ENCODE measurements at regions not wholly inside any gene's neighbourhood (a gene's known extent, or its start where the extent isn't known, plus 50 kb on each side); places are given as distances from the start of the nearest gene placed in this dataset.
"Not testable (repeated sequence)": the region's sequence is repeated elsewhere in the genome, so short reads cannot be mapped to it uniquely, and the experiment has no call there.

DNA sequence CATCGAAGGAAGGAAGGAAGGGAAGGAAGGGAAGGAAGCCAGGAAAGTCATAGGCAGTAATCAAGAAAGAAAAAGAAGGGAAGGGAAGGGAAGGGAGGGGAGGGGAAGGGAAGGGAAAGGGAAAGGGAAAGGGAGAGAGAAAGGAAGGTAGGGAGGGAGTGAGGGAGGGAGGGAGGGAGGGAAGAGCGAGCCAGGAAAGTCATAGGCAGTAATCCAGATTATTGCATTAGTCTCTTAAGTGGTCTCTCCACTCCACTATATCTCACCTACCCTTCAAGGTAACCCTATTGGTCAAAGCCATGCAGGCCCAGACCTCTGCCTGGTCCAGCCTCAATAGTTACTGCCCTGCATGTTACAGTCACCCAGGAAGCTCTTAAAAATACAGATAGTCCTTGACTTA lies 106.2 kb upstream of the RAP2B start:
- TF ChIP-seq, protein P1, sequence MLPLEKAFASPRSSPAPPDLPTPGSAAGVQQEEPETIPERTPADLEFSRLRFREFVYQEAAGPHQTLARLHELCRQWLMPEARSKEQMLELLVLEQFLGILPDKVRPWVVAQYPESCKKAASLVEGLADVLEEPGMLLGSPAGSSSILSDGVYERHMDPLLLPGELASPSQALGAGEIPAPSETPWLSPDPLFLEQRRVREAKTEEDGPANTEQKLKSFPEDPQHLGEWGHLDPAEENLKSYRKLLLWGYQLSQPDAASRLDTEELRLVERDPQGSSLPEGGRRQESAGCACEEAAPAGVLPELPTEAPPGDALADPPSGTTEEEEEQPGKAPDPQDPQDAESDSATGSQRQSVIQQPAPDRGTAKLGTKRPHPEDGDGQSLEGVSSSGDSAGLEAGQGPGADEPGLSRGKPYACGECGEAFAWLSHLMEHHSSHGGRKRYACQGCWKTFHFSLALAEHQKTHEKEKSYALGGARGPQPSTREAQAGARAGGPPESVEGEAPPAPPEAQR (CRISPR knock-in tag; IDR thresholded peaks at IDR 0.05): no peak
- no peak for TF ChIP-seq PRRX2 (CRISPR knock-in tag; IDR thresholded peaks at IDR 0.05)
- TF ChIP-seq ZNF138 (CRISPR knock-in tag; conservative IDR thresholded peaks at IDR 0.05): no peak
- no peak for TF ChIP-seq MYBL2 (CRISPR knock-in tag; IDR thresholded peaks at IDR 0.05)
- TF ChIP-seq, protein P2, sequence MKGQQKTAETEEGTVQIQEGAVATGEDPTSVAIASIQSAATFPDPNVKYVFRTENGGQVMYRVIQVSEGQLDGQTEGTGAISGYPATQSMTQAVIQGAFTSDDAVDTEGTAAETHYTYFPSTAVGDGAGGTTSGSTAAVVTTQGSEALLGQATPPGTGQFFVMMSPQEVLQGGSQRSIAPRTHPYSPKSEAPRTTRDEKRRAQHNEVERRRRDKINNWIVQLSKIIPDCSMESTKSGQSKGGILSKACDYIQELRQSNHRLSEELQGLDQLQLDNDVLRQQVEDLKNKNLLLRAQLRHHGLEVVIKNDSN (CRISPR knock-in tag; IDR thresholded peaks at IDR 0.05): no peak
- Mint-ChIP-seq H3K4me1 (peaks cover 2% of the 10 kb centered on the region), H3K9me3 (no peaks in the 10 kb centered on the region), H3K27me3 (ENCODE audit: low read depth) (no peaks in the 10 kb centered on the region), H3K27ac (no peak overlapping the region), H3K36me3 (no peaks in the 10 kb centered on the region), H3K4me3 (no peak overlapping the region)
- ATAC-seq (no peak), DNase-seq (ENCODE audit: low spot score) (no peak)
- POLR2A ChIA-PET: no interaction called here
- CTCF ChIA-PET: interaction anchor here (1.2 kb wide), 1 partner anchor 13 kb away, joined by 3 read pairs; no protein-coding TSS in a partner anchor

DNA sequence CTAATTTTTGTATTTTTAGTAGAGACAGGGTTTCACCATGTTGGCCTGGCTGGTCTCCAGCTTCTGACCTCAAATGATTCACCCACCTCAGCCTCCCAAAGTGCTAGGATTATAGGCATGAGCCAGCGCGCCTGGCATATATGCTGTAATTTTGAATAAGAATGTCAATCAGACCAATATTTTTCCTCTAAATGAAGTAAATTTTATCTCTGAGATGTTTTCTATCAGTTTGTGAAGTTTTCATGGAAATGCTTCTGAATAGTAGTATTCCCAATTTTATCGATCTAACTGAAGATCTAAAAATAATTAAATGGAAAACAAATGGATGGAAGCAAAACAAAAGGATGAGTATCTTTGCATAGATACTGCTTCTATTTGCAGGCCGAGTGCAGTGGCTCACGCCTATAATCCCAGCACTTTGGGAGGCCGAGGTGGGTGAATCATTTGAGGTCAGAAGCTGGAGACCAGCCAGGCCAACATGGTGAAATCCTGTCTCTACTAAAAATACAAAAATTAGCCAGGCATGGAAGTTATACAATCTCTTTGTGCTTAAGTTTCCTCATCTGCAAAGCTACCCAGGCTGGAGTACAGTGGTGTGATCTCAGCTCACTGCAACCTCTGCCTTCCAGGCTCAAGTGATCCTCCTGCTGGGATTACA lies 103.9 kb upstream of the RAP2B start:
- H3K27ac Mint-ChIP-seq; ATAC-seq; H3K4me1 Mint-ChIP-seq; POLR2A ChIA-PET; DNase-seq (ENCODE audit: low spot score); H3K9me3 Mint-ChIP-seq; H3K27me3 Mint-ChIP-seq (ENCODE audit: low read depth); H3K36me3 Mint-ChIP-seq; CTCF ChIA-PET; H3K4me3 Mint-ChIP-seq: not testable (repeated sequence)

DNA sequence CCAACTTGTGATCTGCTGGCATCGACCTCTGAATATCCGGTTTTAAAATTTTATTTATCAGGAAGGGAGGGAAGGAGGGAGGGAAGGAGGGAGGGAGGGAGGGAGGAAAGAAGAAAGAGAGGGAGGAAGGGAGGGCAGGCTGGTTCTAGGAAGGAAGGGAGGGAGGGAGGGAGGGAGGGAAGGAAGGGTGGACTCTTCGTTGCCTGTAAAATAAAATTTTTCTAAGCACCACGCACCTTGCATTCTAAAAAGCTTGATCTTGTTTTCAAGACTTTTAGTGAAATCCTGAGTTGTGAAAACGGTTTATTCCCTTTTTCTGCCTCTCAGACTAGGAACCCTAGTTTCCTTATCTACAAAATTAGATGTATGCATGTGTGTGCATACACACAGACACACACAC lies 101.7 kb upstream of the RAP2B start:
- CTCF ChIA-PET: no interaction called here
- H3K9me3 Mint-ChIP-seq: no peaks in the 10 kb centered on the region
- DNase-seq (ENCODE audit: low spot score) (no peak), ATAC-seq (no peak)
- no peak overlapping the region for H3K4me3 Mint-ChIP-seq
- H3K27me3 Mint-ChIP-seq (ENCODE audit: low read depth): no peaks in the 10 kb centered on the region
- peaks cover 2% of the 10 kb centered on the region for H3K4me1 Mint-ChIP-seq
- POLR2A ChIA-PET: no interaction called here
- H3K36me3 Mint-ChIP-seq: no peaks in the 10 kb centered on the region
- H3K27ac Mint-ChIP-seq: no peak overlapping the region
- TF ChIP-seq NR3C1 (CRISPR knock-in tag; conservative IDR thresholded peaks at IDR 0.05; ENCODE audit: low read depth) (no peak), TP53 (CRISPR knock-in tag; IDR thresholded peaks at IDR 0.05) (no peak), GRHL2 (CRISPR knock-in tag; IDR thresholded peaks at IDR 0.05; ENCODE audit: insufficient replicate concordance, severe bottlenecking) (no peak)
- TF ChIP-seq, protein P3, sequence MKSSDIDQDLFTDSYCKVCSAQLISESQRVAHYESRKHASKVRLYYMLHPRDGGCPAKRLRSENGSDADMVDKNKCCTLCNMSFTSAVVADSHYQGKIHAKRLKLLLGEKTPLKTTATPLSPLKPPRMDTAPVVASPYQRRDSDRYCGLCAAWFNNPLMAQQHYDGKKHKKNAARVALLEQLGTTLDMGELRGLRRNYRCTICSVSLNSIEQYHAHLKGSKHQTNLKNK (CRISPR knock-in tag; IDR thresholded peaks at IDR 0.05): no peak
- TF ChIP-seq, protein P4, sequence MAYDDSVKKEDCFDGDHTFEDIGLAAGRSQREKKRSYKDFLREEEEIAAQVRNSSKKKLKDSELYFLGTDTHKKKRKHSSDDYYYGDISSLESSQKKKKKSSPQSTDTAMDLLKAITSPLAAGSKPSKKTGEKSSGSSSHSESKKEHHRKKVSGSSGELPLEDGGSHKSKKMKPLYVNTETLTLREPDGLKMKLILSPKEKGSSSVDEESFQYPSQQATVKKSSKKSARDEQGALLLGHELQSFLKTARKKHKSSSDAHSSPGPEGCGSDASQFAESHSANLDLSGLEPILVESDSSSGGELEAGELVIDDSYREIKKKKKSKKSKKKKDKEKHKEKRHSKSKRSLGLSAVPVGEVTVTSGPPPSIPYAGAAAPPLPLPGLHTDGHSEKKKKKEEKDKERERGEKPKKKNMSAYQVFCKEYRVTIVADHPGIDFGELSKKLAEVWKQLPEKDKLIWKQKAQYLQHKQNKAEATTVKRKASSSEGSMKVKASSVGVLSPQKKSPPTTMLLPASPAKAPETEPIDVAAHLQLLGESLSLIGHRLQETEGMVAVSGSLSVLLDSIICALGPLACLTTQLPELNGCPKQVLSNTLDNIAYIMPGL (CRISPR knock-in tag; IDR thresholded peaks at IDR 0.05): no peak
- TF ChIP-seq, protein P5, sequence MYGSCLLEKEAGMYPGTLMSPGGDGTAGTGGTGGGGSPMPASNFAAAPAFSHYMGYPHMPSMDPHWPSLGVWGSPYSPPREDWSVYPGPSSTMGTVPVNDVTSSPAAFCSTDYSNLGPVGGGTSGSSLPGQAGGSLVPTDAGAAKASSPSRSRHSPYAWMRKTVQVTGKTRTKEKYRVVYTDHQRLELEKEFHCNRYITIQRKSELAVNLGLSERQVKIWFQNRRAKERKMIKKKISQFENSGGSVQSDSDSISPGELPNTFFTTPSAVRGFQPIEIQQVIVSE (CRISPR knock-in tag; IDR thresholded peaks at IDR 0.05; ENCODE audit: borderline replicate concordance): no peak

DNA sequence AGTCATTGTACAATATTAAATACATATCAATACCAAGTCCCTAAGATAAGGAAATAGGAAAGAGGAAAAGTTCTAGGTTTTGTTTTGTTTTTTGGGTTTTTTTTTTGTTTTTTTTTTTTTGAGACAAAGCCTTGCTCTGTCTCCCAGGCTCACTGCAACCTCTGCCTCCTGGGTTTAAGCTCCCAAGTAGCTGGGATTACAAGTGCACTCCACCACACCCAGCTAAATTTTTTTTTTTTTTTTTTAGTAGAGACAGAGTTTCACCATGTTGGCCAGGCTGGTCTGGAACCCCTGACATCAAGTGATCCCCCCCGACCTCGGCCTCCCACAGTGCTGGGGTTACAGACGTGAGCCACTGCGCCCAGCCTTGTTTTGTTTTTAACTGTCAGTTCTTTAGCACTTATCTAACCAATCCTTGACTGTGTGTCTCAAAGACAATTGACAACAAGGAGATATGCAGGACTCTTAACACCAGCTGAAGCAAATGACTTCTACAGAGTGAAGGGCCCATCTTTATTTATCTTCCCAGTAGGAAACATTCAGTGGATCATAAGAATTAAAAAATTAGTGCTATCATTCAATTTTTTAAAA lies 100.0 kb upstream of the RAP2B start:
- H3K36me3 Mint-ChIP-seq: no peaks in the 10 kb centered on the region
- POLR2A ChIA-PET: no interaction called here
- H3K9me3 Mint-ChIP-seq: no peaks in the 10 kb centered on the region
- CTCF ChIA-PET: interaction anchor here (1.1 kb wide), 1 partner anchor 19 kb away, joined by 3 read pairs; no protein-coding TSS in a partner anchor
- no peak for ATAC-seq
- H3K27ac Mint-ChIP-seq: no peak overlapping the region
- H3K27me3 Mint-ChIP-seq (ENCODE audit: low read depth): no peaks in the 10 kb centered on the region
- no peak overlapping the region for H3K4me3 Mint-ChIP-seq
- H3K4me1 Mint-ChIP-seq: peaks cover 2% of the 10 kb centered on the region
- DNase-seq (ENCODE audit: low spot score): no peak
- TF ChIP-seq, protein P2 (CRISPR knock-in tag; IDR thresholded peaks at IDR 0.05): no peak
- TF ChIP-seq, protein P4 (CRISPR knock-in tag; IDR thresholded peaks at IDR 0.05): no peak
- no peak for TF ChIP-seq TEAD4 (CRISPR knock-in tag; IDR thresholded peaks at IDR 0.05)
- TF ChIP-seq, protein P6, sequence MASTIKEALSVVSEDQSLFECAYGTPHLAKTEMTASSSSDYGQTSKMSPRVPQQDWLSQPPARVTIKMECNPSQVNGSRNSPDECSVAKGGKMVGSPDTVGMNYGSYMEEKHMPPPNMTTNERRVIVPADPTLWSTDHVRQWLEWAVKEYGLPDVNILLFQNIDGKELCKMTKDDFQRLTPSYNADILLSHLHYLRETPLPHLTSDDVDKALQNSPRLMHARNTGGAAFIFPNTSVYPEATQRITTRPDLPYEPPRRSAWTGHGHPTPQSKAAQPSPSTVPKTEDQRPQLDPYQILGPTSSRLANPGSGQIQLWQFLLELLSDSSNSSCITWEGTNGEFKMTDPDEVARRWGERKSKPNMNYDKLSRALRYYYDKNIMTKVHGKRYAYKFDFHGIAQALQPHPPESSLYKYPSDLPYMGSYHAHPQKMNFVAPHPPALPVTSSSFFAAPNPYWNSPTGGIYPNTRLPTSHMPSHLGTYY (CRISPR knock-in tag; IDR thresholded peaks at IDR 0.05): no peak
- no peak for TF ChIP-seq ETV6 (CRISPR knock-in tag; IDR thresholded peaks at IDR 0.05)
- no peak for TF ChIP-seq TCF7 (CRISPR knock-in tag; IDR thresholded peaks at IDR 0.05; ENCODE audit: low read depth)
- no peak for TF ChIP-seq ELF4 (CRISPR knock-in tag; IDR thresholded peaks at IDR 0.05; ENCODE audit: low read depth)
- TF ChIP-seq, protein P1 (CRISPR knock-in tag; IDR thresholded peaks at IDR 0.05): no peak

Measured in WTC11 (cell line).